GM23248 (cell line): ENCODE measurements at regions not wholly inside any gene's neighbourhood (a gene's known extent, or its start where the extent isn't known, plus 50 kb on each side); places are given as distances from the start of the nearest gene placed in this dataset.
A peak's percentile ranks its signal among the peaks of the same experiment; 100 is the strongest.

Experiments used
- DNase-seq: peaks from one replicate; pipeline ENCODE4 v3.0.0-alpha.2; 2015
- H2AFZ ChIP-seq: fragments of 200-600 bp; sonication (generic); 2 replicates; pipeline ENCODE4 v1.6.1; 2016; ENCODE audit warnings: antibody characterized with exemption
- H3F3A ChIP-seq: fragments of 200-600 bp; sonication (generic); 2 replicates; pipeline ENCODE4 v1.6.1; 2016; ENCODE audit warnings: mild to moderate bottlenecking, antibody characterized with exemption, mixed run types; ENCODE audit not compliant: insufficient read depth
- H3K27ac ChIP-seq: fragments of 200-600 bp; sonication (generic); 2 replicates; pipeline ENCODE4 v1.5.1; 2016; ENCODE audit warnings: mild to moderate bottlenecking
- H3K27me3 ChIP-seq: fragments of 200-600 bp; sonication (generic); replicated peaks from 2 replicates; pipeline ENCODE4 v1.6.1; 2016; ENCODE audit warnings: mild to moderate bottlenecking; ENCODE audit not compliant: insufficient read depth
- H3K36me3 ChIP-seq: fragments of 200-600 bp; sonication (generic); 2 replicates; pipeline ENCODE4 v1.6.1; 2016; ENCODE audit warnings: low read depth, mild to moderate bottlenecking
- H3K4me1 ChIP-seq: fragments of 200-600 bp; sonication (generic); 2 replicates; pipeline ENCODE4 v1.6.1; 2016; ENCODE audit warnings: mild to moderate bottlenecking; ENCODE audit not compliant: insufficient read depth
- H3K4me2 ChIP-seq: fragments of 200-600 bp; sonication (generic); one replicate; pipeline ENCODE4 v1.6.1; 2016; ENCODE audit warnings: mild to moderate bottlenecking; ENCODE audit not compliant: unreplicated experiment
- H3K4me3 ChIP-seq: fragments of 200-600 bp; sonication (generic); 2 replicates; pipeline ENCODE4 v1.5.1; 2016; ENCODE audit warnings: mild to moderate bottlenecking
- H3K79me2 ChIP-seq: fragments of 200-600 bp; sonication (generic); 2 replicates; pipeline ENCODE4 v1.6.1; 2016; ENCODE audit warnings: mild to moderate bottlenecking; ENCODE audit not compliant: insufficient read depth
- H3K9ac ChIP-seq: fragments of 200-600 bp; sonication (generic); 2 replicates; pipeline ENCODE4 v1.6.1; 2016; ENCODE audit warnings: mild to moderate bottlenecking
- H3K9me2 ChIP-seq: fragments of 200-600 bp; sonication (generic); 2 replicates; pipeline ENCODE4 v1.6.1; 2016; ENCODE audit warnings: mixed run types, mild to moderate bottlenecking, moderate library complexity; ENCODE audit not compliant: insufficient read depth
- H3K9me3 ChIP-seq: fragments of 200-600 bp; sonication (generic); one replicate; pipeline ENCODE4 v1.6.1; 2017; ENCODE audit warnings: low read depth
- H4K20me1 ChIP-seq: fragments of 200-600 bp; sonication (generic); 2 replicates; pipeline ENCODE4 v1.6.0; 2016; ENCODE audit not compliant: insufficient read depth
- EZH2 ChIP-seq: fragments of 200-600 bp; sonication (generic); IDR thresholded peaks from 2 replicates; pipeline ENCODE4 v1.6.1; 2018; ENCODE audit warnings: antibody characterized with exemption, mild to moderate bottlenecking; ENCODE audit not compliant: insufficient read depth, poor library complexity, severe bottlenecking
- EZH2phosphoT487 ChIP-seq: fragments of 200-600 bp; sonication (generic); IDR thresholded peaks from 2 replicates; pipeline ENCODE4 v1.6.1; 2018; ENCODE audit warnings: antibody characterized with exemption, moderate library complexity, mild to moderate bottlenecking, low read depth; ENCODE audit not compliant: insufficient read depth
- WGBS, 2 experiments: methylation state at CpG; one replicate each; pipeline ENCODE4 v1.1.6; 2015 to 2017; ENCODE audit warnings: low lambda C conversion rate in 2 of 2, low coverage in 1 of 2; ENCODE audit errors: missing lambda C conversion rate in 2 of 2; 5-methylcytosine and 5-hydroxymethylcytosine counted together
- in situ Hi-C: fragments of 300-500 bp; cut with MboI; formaldehyde crosslinking; loops from 2 replicates; pipeline ENCODE4 v1.15.0; 2020

GRCh38 chr1:184219414-184219813 lies 167.4 kb upstream of the C1orf21 start:
- Histone ChIP-seq H3K27me3 (no peaks in the 10 kb centered on the region), H2AFZ (no peak overlapping the region), H3K36me3 (no peaks in the 10 kb centered on the region), H3K4me2 (no peak overlapping the region), H3K9me2 (no peaks in the 10 kb centered on the region), H3K9me3 (no peaks in the 10 kb centered on the region), H3F3A (no peaks in the 10 kb centered on the region), H3K9ac (no peak overlapping the region), H3K4me1 (no peaks in the 10 kb centered on the region; the same call in 1 of the 2 replicates), H3K79me2 (no peaks in the 10 kb centered on the region), H3K27ac (no peak overlapping the region), H4K20me1 (no peaks in the 10 kb centered on the region), H3K4me3 (no peak overlapping the region)
- TF ChIP-seq EZH2: no peak
- TF ChIP-seq EZH2phosphoT487: no peak
- DNase-seq: peak; percentile 17
- in situ Hi-C loops: no loop called here
- 62 to 77% methylated on average over 3 of the region's 3 CpGs for WGBS, 2 experiments

- no peak for TF ChIP-seq EZH2phosphoT487
- Histone ChIP-seq H3F3A (no peaks in the 10 kb centered on the region), H3K4me3 (no peak overlapping the region), H3K9me3 (no peaks in the 10 kb centered on the region), H3K9me2 (no peaks in the 10 kb centered on the region), H3K36me3 (no peaks in the 10 kb centered on the region), H3K27me3 (no peaks in the 10 kb centered on the region), H3K4me2 (no peak overlapping the region), H3K79me2 (no peaks in the 10 kb centered on the region), H3K4me1 (no peaks in the 10 kb centered on the region; the same call in 1 of the 2 replicates), H4K20me1 (no peaks in the 10 kb centered on the region), H3K9ac (no peak overlapping the region), H3K27ac (no peak overlapping the region), H2AFZ (no peak overlapping the region)
- DNase-seq: no peak
- 94 to 95% methylated on average over 8 of the region's 8 CpGs for WGBS, 2 experiments
- in situ Hi-C loops: loop anchor here (10.0 kb wide), 1 partner anchor 135 kb away; no protein-coding TSS in a partner anchor
These were observed 166.9 kb upstream of the C1orf21 start for GRCh38 chr1:184219883-184220282.

GRCh38 chr1:184221087-184221486 lies 165.7 kb upstream of the C1orf21 start:
- in situ Hi-C loops: loop anchor here (10.0 kb wide), 1 partner anchor 136 kb away; no protein-coding TSS in a partner anchor
- H3K79me2 ChIP-seq: no peaks in the 10 kb centered on the region
- H2AFZ ChIP-seq: no peak overlapping the region
- DNase-seq: no peak
- no peaks in the 10 kb centered on the region for H3K27me3 ChIP-seq
- H4K20me1 ChIP-seq: no peaks in the 10 kb centered on the region
- no peaks in the 10 kb centered on the region for H3K9me2 ChIP-seq
- no peaks in the 10 kb centered on the region for H3F3A ChIP-seq
- TF ChIP-seq EZH2: no peak
- no peak for TF ChIP-seq EZH2phosphoT487
- H3K4me3 ChIP-seq: no peak overlapping the region
- H3K9me3 ChIP-seq: no peaks in the 10 kb centered on the region
- no peak overlapping the region for H3K9ac ChIP-seq
- H3K36me3 ChIP-seq: no peaks in the 10 kb centered on the region
- no peak overlapping the region for H3K27ac ChIP-seq
- H3K4me2 ChIP-seq: no peak overlapping the region
- WGBS, 2 experiments: 69 to 70% methylated on average over 2 of the region's 2 CpGs
- H3K4me1 ChIP-seq: no peaks in the 10 kb centered on the region; the same call in 1 of the 2 replicates

- no peak overlapping the region for H3K27ac ChIP-seq
- H3K4me2 ChIP-seq: peak overlapping the region; percentile 68
- peak overlapping the region; percentile 72 for H3K4me3 ChIP-seq
- H3K9me2 ChIP-seq: no peaks in the 10 kb centered on the region
- DNase-seq: peak; percentile 71
- peak overlapping the region; percentile 84 for H2AFZ ChIP-seq
- H3F3A ChIP-seq: no peaks in the 10 kb centered on the region
- peak overlapping the region; percentile 49 for H3K9ac ChIP-seq
- H3K27me3 ChIP-seq: no peaks in the 10 kb centered on the region
- 2% methylated on average over 9 of the region's 9 CpGs for WGBS, 2 experiments
- H3K4me1 ChIP-seq: no peaks in the 10 kb centered on the region; the same call in 1 of the 2 replicates
- H3K36me3 ChIP-seq: no peaks in the 10 kb centered on the region
- H3K9me3 ChIP-seq: no peaks in the 10 kb centered on the region
- in situ Hi-C loops: loop anchor here (10.0 kb wide), 1 partner anchor 138 kb away; no protein-coding TSS in a partner anchor
- no peaks in the 10 kb centered on the region for H4K20me1 ChIP-seq
- H3K79me2 ChIP-seq: no peaks in the 10 kb centered on the region
- TF ChIP-seq EZH2phosphoT487 (no peak), EZH2 (no peak)
These were observed 164.2 kb upstream of the C1orf21 start for GRCh38 chr1:184222652-184223052.
